ENCODE measurements at regions not wholly inside any gene's neighbourhood (a gene's known extent, or its start where the extent isn't known, plus 50 kb on each side); places are given as distances from the start of the nearest gene placed in this dataset.

GRCh38 chr18:22080035-22080434 lies 89.4 kb upstream of the GATA6 start:
- Histone ChIP-seq H3K79me2 (ENCODE audit: insufficient read depth, low read length) (no peaks in the 10 kb centered on the region), H3K27me3 (ENCODE audit: insufficient read depth, low read length) (no peaks in the 10 kb centered on the region), H2BK12ac (ENCODE audit: insufficient read length, low read depth, low read length) (no peak overlapping the region), H2AK5ac (ENCODE audit: insufficient read length, low read length) (no peak overlapping the region), H2BK15ac (ENCODE audit: low read depth, low read length) (no peak overlapping the region), H4K91ac (ENCODE audit: insufficient read length, low read depth, low read length) (no peak overlapping the region), H2BK20ac (ENCODE audit: low read depth, low read length, poor library complexity, severe bottlenecking) (no peak overlapping the region), H3K14ac (ENCODE audit: insufficient read depth, low read length) (no peak overlapping the region), H3K9ac (ENCODE audit: extremely low read depth, insufficient read length, low read length) (no peak overlapping the region), H4K5ac (ENCODE audit: insufficient read length, low read depth, low read length) (no peak overlapping the region), H3K18ac (ENCODE audit: insufficient read length, low read depth, low read length) (no peak overlapping the region), H2BK5ac (ENCODE audit: insufficient read length, low read length) (no peak overlapping the region), H3K23me2 (ENCODE audit: insufficient read length, low read depth, low read length, poor library complexity, severe bottlenecking) (no peaks in the 10 kb centered on the region), H4K8ac (replicated peaks; ENCODE audit: insufficient read length, low read depth, low read length) (no peak overlapping the region), H3K56ac (ENCODE audit: insufficient read length, low read depth, low read length) (no peak overlapping the region), H2AFZ (ENCODE audit: low read length) (no peak overlapping the region), H3T11ph (ENCODE audit: low read length) (no peak overlapping the region), H3K4me2 (ENCODE audit: insufficient read depth, insufficient read length, low read length) (no peak overlapping the region), H3K9me3 (ENCODE audit: control insufficient read depth, low read depth, low read length) (no peaks in the 10 kb centered on the region), H3K4me1 (ENCODE audit: insufficient read depth, low read length) (no peaks in the 10 kb centered on the region), H3K23ac (ENCODE audit: insufficient read length, low read depth, low read length) (no peak overlapping the region), H3K27ac (ENCODE audit: insufficient read length, low read depth, low read length) (no peak overlapping the region), H3K79me1 (ENCODE audit: insufficient read depth, low read depth, low read length, poor library complexity, severe bottlenecking) (no peaks in the 10 kb centered on the region), H3K4ac (ENCODE audit: low read depth, low read length) (no peak overlapping the region), H4K20me1 (ENCODE audit: control insufficient read depth, insufficient read depth, insufficient read length) (no peaks in the 10 kb centered on the region), H2BK120ac (ENCODE audit: low read depth, low read length, poor library complexity, severe bottlenecking) (no peak overlapping the region)
- peaks cover 2 to 7% of the 10 kb centered on the region in 2 experiments; a peak in 2 of 4 replicates for H3K4me1 Mint-ChIP-seq
- no peak overlapping the region for H3K4me3 Mint-ChIP-seq
- TF ChIP-seq CTCF (conservative IDR thresholded peaks at IDR 0.05) = no peak
- no peak for DNase-seq
- no peaks in the 10 kb centered on the region; a peak in 1 of 7 replicates for H3K36me3 Mint-ChIP-seq (ENCODE audit: insufficient read depth in 1 of 3, low read depth in 3 of 3)
- no peaks in the 10 kb centered on the region for H3K9me3 Mint-ChIP-seq
- no peak overlapping the region; a peak in 1 of 7 replicates for H3K27ac Mint-ChIP-seq
- H3K27me3 Mint-ChIP-seq (ENCODE audit: low read depth) = peaks cover 2% of the 10 kb centered on the region
- no CpG with 5 or more reads among the region's 3 CpGs for WGBS (ENCODE audit: extremely low coverage, insufficient read length, low lambda C conversion rate)

All from H9 (cell line).